Kidney (tissue), 13 donors: ENCODE measurements at regions not wholly inside any gene's neighbourhood (a gene's known extent, or its start where the extent isn't known, plus 50 kb on each side); places are given as distances from the start of the nearest gene placed in this dataset.
A peak's percentile ranks its signal among the peaks of the same experiment; 100 is the strongest.
"Not testable (repeated sequence)": the region's sequence is repeated elsewhere in the genome, so short reads cannot be mapped to it uniquely, and the experiment has no call there.

ENCODE experiments used
- DNase-seq, 5 donors: peaks; one replicate each; pipeline ENCODE4 v3.0.0-alpha.2; 2013 to 2020
- FAIRE-seq: peaks from 2 replicates; lab custom pipeline; 2012; peaks lifted over from hg19 to GRCh38; lab: Jason Lieb, UNC
- H3K27ac ChIP-seq, 2 donors: one replicate each; pipeline ENCODE4 v1.7.0; 2013; ENCODE audit warnings: low read depth in 2 of 2, low read length in 2 of 2, inconsistent platforms in 1 of 2
- H3K27me3 ChIP-seq: one replicate; pipeline ENCODE4 v1.7.1; 2013; ENCODE audit warnings: low read length, inconsistent platforms; ENCODE audit not compliant: control insufficient read depth, insufficient read depth
- H3K36me3 ChIP-seq, 3 donors: one replicate each; pipeline versions ENCODE4 v1.7.0 to v1.7.1; 2013; ENCODE audit warnings: low read length in 3 of 3, control low read depth in 1 of 3, inconsistent platforms in 1 of 3; ENCODE audit not compliant: insufficient read depth in 3 of 3, control insufficient read depth in 2 of 3
- H3K4me1 ChIP-seq, 3 donors: one replicate each; pipeline versions ENCODE4 v1.7.0 to v1.7.1; 2013; ENCODE audit warnings: low read length in 3 of 3, inconsistent platforms in 1 of 3, low read depth in 1 of 3; ENCODE audit not compliant: control insufficient read depth in 2 of 3, insufficient read depth in 2 of 3
- H3K4me3 ChIP-seq, 3 donors: one replicate each; pipeline versions ENCODE4 v1.7.0 to v1.8.1; 2013; ENCODE audit warnings: low read length in 3 of 3, control low read depth in 1 of 3, inconsistent platforms in 1 of 3
- H3K9ac ChIP-seq, 3 donors: one replicate each; pipeline versions ENCODE4 v1.7.0 to v1.7.1; 2013; ENCODE audit warnings: low read length in 3 of 3, control low read depth in 1 of 3, inconsistent platforms in 1 of 3
- H3K9me3 ChIP-seq, 3 donors: one replicate each; pipeline versions ENCODE4 v1.7.0 to v1.7.1; 2013; ENCODE audit warnings: low read length in 3 of 3, control low read depth in 1 of 3, inconsistent platforms in 1 of 3; ENCODE audit not compliant: control insufficient read depth in 2 of 3, insufficient read depth in 1 of 3
- intact Hi-C: fragments of 100-400 bp; cut with DNase I; formaldehyde crosslinking; loops from one replicate; pipeline ENCODE4 v1.11.1; 2022
- TF ChIP-seq, protein P1 (sequence below): IDR thresholded peaks from 3 replicates; pipeline ENCODE4 v1.5.1; 2012; ENCODE audit warnings: mild to moderate bottlenecking, moderate library complexity, borderline replicate concordance; ENCODE audit not compliant: insufficient read depth; ENCODE audit errors: extremely low read depth
- donor health status: control.
- donor health status: control.
- donor health status: control.
- donor health status: control.
- donor health status: control.
- donor health status: DM: yes; HTN: yes; CAD: no.
- donor health status: Normal renal cell carcinoma (clear cell type).

- intact Hi-C loops, result no loop called here
- Histone ChIP-seq H3K9ac (no peak overlapping the region), H3K27ac (no peak overlapping the region), H3K4me3 (no peak overlapping the region), H3K9me3 (no peaks in the 10 kb centered on the region), H3K4me1 (no peaks in the 10 kb centered on the region), H3K27me3 (no peaks in the 10 kb centered on the region), H3K36me3 (no peaks in the 10 kb centered on the region)
- no peak for DNase-seq
- no peak for FAIRE-seq
- TF ChIP-seq, protein P1, sequence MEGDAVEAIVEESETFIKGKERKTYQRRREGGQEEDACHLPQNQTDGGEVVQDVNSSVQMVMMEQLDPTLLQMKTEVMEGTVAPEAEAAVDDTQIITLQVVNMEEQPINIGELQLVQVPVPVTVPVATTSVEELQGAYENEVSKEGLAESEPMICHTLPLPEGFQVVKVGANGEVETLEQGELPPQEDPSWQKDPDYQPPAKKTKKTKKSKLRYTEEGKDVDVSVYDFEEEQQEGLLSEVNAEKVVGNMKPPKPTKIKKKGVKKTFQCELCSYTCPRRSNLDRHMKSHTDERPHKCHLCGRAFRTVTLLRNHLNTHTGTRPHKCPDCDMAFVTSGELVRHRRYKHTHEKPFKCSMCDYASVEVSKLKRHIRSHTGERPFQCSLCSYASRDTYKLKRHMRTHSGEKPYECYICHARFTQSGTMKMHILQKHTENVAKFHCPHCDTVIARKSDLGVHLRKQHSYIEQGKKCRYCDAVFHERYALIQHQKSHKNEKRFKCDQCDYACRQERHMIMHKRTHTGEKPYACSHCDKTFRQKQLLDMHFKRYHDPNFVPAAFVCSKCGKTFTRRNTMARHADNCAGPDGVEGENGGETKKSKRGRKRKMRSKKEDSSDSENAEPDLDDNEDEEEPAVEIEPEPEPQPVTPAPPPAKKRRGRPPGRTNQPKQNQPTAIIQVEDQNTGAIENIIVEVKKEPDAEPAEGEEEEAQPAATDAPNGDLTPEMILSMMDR, result no peak
Observed at GRCh38 chr18:27301615-27302378, 116.7 kb upstream of the CHST9 start.

GRCh38 chr18:27298214-27298804, 113.2 kb upstream of the CHST9 start:
- intact Hi-C loops, result no loop called here
- H3K9me3 ChIP-seq, result no peaks in the 10 kb centered on the region
- H3K4me3 ChIP-seq, result no peak overlapping the region
- DNase-seq, result peak in 2 of 5 donors; percentile 50 to 68
- H3K4me1 ChIP-seq, result no peaks in the 10 kb centered on the region
- FAIRE-seq, result no peak
- no peak overlapping the region for H3K27ac ChIP-seq
- no peak overlapping the region for H3K9ac ChIP-seq
- TF ChIP-seq, protein P1, result peak; percentile 31
- no peaks in the 10 kb centered on the region for H3K27me3 ChIP-seq
- H3K36me3 ChIP-seq, result no peaks in the 10 kb centered on the region

DNA sequence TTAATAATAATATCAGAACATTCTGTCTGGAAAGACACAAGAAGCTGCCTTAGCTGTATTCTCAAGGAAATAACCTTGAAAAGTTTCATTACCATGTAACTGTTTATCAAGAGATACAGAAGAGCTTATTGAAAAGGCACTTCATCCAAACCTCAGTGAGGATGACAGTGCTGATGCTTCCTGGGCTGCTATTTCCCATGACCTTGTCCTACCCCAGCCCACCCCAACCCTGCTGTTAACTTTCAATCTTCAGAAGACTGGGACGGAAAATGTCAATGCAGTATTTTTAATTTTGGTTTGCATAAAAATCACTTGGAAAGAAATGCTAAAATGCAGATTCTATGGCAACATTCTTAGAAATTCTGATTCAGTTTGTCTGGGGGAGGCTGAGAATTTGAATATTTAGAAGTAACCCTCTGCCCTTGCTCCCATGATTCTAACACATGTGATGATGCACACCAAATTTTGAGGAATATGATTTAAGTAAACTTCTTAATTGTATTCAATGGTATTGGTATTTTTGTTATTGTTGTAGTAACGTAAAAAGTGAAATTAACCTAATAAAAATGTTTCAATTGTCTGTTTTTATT, 101.0 kb upstream of the CHST9 start:
- DNase-seq, H3K9ac ChIP-seq, intact Hi-C loops, H3K4me1 ChIP-seq, FAIRE-seq, H3K4me3 ChIP-seq, H3K36me3 ChIP-seq, H3K9me3 ChIP-seq, H3K27me3 ChIP-seq, H3K27ac ChIP-seq: not testable (repeated sequence)

DNA sequence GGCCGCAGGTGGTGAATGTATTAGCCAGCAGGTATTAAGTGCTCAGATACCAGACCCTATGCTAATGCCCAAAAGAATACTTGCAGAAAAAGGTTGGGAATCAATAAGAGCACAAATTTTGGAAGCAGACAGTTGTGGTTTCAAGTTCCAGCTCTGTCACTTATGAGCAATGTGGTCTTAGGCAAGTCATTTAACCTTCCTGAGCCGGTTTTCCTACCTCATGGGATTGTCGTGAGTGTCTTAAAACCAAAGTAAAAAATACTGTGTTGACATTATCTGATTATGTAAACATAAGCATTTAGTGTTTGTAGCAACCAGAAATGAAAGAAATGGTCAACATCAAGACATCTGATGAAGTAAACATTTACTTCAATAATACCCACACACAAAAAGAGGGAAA, 93.0 kb upstream of the CHST9 start:
- no peak for FAIRE-seq
- TF ChIP-seq, protein P1, result no peak
- intact Hi-C loops, result no loop called here
- no peak for DNase-seq
- Histone ChIP-seq H3K36me3 (no peaks in the 10 kb centered on the region), H3K27ac (no peak overlapping the region), H3K9ac (no peak overlapping the region), H3K9me3 (no peaks in the 10 kb centered on the region), H3K27me3 (no peaks in the 10 kb centered on the region), H3K4me3 (no peak overlapping the region), H3K4me1 (no peaks in the 10 kb centered on the region)
